HepG2 (cell line): ENCODE measurements at regions not wholly inside any gene's neighbourhood (a gene's known extent, or its start where the extent isn't known, plus 50 kb on each side); places are given as distances from the start of the nearest gene placed in this dataset.
A peak's percentile ranks its signal among the peaks of the same experiment; 100 is the strongest.

Experiments used
- ATAC-seq: fragments of 200-7000 bp; cut with Tn5 transposase; 3 replicates; pipeline ENCODE4 v1.9.1; 2020; ENCODE audit warnings: mild to moderate bottlenecking, moderate library complexity
- BruUV-seq: library from RNA; stranded (reverse); fragments of 400-500 nt; replicated peaks from 2 replicates; lab custom pipeline; 2021; lab: Mats Ljungman, UMichigan
- CTCF ChIA-PET: fragments of 300-600 bp; formaldehyde crosslinking; extraction: SDS; loops from one replicate; lab custom pipeline; 2021; ENCODE audit warnings: low total read pairs, inconsistent platforms, low intra/inter-chr PET ratio; lab: Yijun Ruan, JAX
- POLR2A ChIA-PET: fragments of 350-600 bp; sonication (Branson Sonifier 250); formaldehyde crosslinking; loops from one replicate; lab custom pipeline; 2020; ENCODE audit warnings: antibody characterized with exemption, inconsistent platforms; lab: Yijun Ruan, JAX
- DNase-seq: peaks from one replicate; pipeline ENCODE4 v3.0.0-alpha.2; 2015; ENCODE audit warnings: low spot score
- FAIRE-seq: peaks from 3 replicates; lab custom pipeline; 2011; peaks lifted over from hg19 to GRCh38; lab: Jason Lieb, UNC
- H2AFZ ChIP-seq: one replicate; pipeline ENCODE4 v1.6.1; 2011; ENCODE audit warnings: low read length, inconsistent platforms
- H3K27ac ChIP-seq: fragments of 300-600 bp; 3 replicates; pipeline ENCODE4 v1.8.0; 2011; ENCODE audit warnings: mixed run types, mild to moderate bottlenecking, mixed read lengths, low read length, inconsistent platforms; ENCODE audit not compliant: insufficient read depth; ENCODE audit errors: extremely low read length
- H3K27me3 ChIP-seq, 2 experiments: fragments of 200-600 bp in 1 of 2; 2 replicates in 1 of 2; 3 replicates in 1 of 2; pipeline versions ENCODE4 v1.6.0 to v1.8.0; 2011; ENCODE audit warnings: low read length in 2 of 2, mild to moderate bottlenecking in 2 of 2, moderate library complexity in 2 of 2, inconsistent platforms in 1 of 2; ENCODE audit not compliant: insufficient read depth in 2 of 2, control insufficient read depth in 1 of 2
- H3K36me3 ChIP-seq, 2 experiments: fragments of 200-600 bp in 1 of 2; replicated peaks in 1 of 2; 2 replicates in 1 of 2; 3 replicates in 1 of 2; pipeline versions ENCODE4 v1.5.1 to v1.8.0; 2011; ENCODE audit warnings: low read length in 2 of 2, inconsistent platforms in 1 of 2; ENCODE audit not compliant: insufficient read depth in 2 of 2, control insufficient read depth in 1 of 2
- H3K4me1 ChIP-seq: 2 replicates; pipeline ENCODE4 v1.5.1; 2012; ENCODE audit warnings: low read length, inconsistent platforms; ENCODE audit not compliant: insufficient read depth
- H3K4me2 ChIP-seq: 2 replicates; pipeline ENCODE4 v1.6.0; 2011; ENCODE audit warnings: low read depth, low read length, inconsistent platforms
- H3K4me3 ChIP-seq, 3 experiments: fragments of 200-600 bp in 1 of 3; sonication (generic), shearing (Covaris generic) in 1 of 3; replicated peaks in 1 of 3; 2 replicates each; pipeline ENCODE4 v1.5.1; 2011 to 2016; ENCODE audit warnings: low read length in 3 of 3, inconsistent platforms in 2 of 3, low read depth in 2 of 3, mild to moderate bottlenecking in 2 of 3, control low read depth in 1 of 3, mixed read lengths in 1 of 3; ENCODE audit not compliant: insufficient read depth in 1 of 3
- H3K79me2 ChIP-seq: one replicate; pipeline ENCODE4 v1.6.1; 2011; ENCODE audit warnings: low read length, inconsistent platforms; ENCODE audit not compliant: insufficient read depth
- H3K9ac ChIP-seq: 2 replicates; pipeline ENCODE4 v1.6.0; 2011; ENCODE audit warnings: mild to moderate bottlenecking, low read depth, low read length, inconsistent platforms; ENCODE audit not compliant: insufficient read depth
- H3K9me3 ChIP-seq: 2 replicates; pipeline ENCODE4 v1.5.1; 2012; ENCODE audit warnings: mild to moderate bottlenecking, low read length
- H4K20me1 ChIP-seq: 2 replicates; pipeline ENCODE4 v1.6.0; 2011; ENCODE audit warnings: inconsistent platforms, mild to moderate bottlenecking, low read length, moderate library complexity; ENCODE audit not compliant: insufficient read depth
- BRCA1 ChIP-seq: sonication (generic); formaldehyde crosslinking; IDR thresholded peaks from 2 replicates; pipeline ENCODE4 v1.4.0; 2020; ENCODE audit warnings: missing genetic modification reagents
- CREB1 ChIP-seq, 2 experiments: fragments of 450-650 bp in 1 of 2; IDR thresholded peaks; 2 replicates each; pipeline ENCODE4 v1.6.1; 2016 to 2017; ENCODE audit warnings: control low read depth in 1 of 2, mild to moderate bottlenecking in 1 of 2, missing compliant biosample characterization in 1 of 2, missing genetic modification characterization in 1 of 2
- NR2F6 ChIP-seq, 2 experiments: IDR thresholded peaks; 2 replicates each; pipeline ENCODE4 v1.6.1; 2016; ENCODE audit warnings: antibody characterized with exemption in 1 of 2, mild to moderate bottlenecking in 1 of 2
- PBX2 ChIP-seq: IDR thresholded peaks from 2 replicates; pipeline ENCODE4 v1.6.1; 2016; ENCODE audit warnings: control low read depth
- RERE ChIP-seq: IDR thresholded peaks from 2 replicates; pipeline ENCODE4 v1.6.1; 2016; ENCODE audit warnings: low read depth, missing genetic modification reagents, missing compliant biosample characterization
- SRF ChIP-seq: IDR thresholded peaks from 2 replicates; pipeline ENCODE4 v1.6.1; 2011; ENCODE audit warnings: mild to moderate bottlenecking, low read depth, low read length, moderate library complexity
- ZNF737 ChIP-seq: sonication (generic); formaldehyde crosslinking; IDR thresholded peaks from 2 replicates; pipeline ENCODE4 v1.5.0; 2020; ENCODE audit warnings: missing genetic modification reagents, mild to moderate bottlenecking, borderline replicate concordance
- WGBS: methylation state at CpG from one replicate; pipeline ENCODE4 v1.1.6; 2017; ENCODE audit warnings: low lambda C conversion rate; 5-methylcytosine and 5-hydroxymethylcytosine counted together
- in situ Hi-C: cut with HindIII; loops from 2 replicates; pipeline ENCODE4 v1.10.0; 2017; ENCODE audit warnings: low pct_unique_long_range_greater_than_20kb; ENCODE audit not compliant: extremely low pct_ligation_motif_present
- intact Hi-C: fragments of 100-400 bp; cut with micrococcal nuclease; formaldehyde crosslinking; loops from one replicate; pipeline ENCODE4 v1.10.0; 2022; ENCODE audit not compliant: unreplicated experiment

- intact Hi-C loops (loop anchor here (5.0 kb wide), 1 partner anchor 550 kb away; no protein-coding TSS in a partner anchor), in situ Hi-C loops (no loop called here)
- BruUV-seq: no TSS peak
- H3K9me3 ChIP-seq: no peaks in the 10 kb centered on the region
- TF ChIP-seq RERE (CRISPR knock-in tag): no peak
- no peak for TF ChIP-seq BRCA1 (CRISPR knock-in tag)
- TF ChIP-seq SRF: no peak
- TF ChIP-seq PBX2 (CRISPR knock-in tag): no peak
- TF ChIP-seq ZNF737 (CRISPR knock-in tag): no peak
- TF ChIP-seq CREB1 (IDR thresholded peaks at IDR 0.05): peak; percentile 27; the same call in 1 of the 2 replicates
- TF ChIP-seq CREB1 (CRISPR knock-in tag; IDR thresholded peaks at IDR 0.05): no peak
- no peak for TF ChIP-seq NR2F6 (IDR thresholded peaks at IDR 0.05)
- TF ChIP-seq NR2F6 (CRISPR knock-in tag; IDR thresholded peaks at IDR 0.05): no peak
- TF ChIP-seq, all 625 proteins: peak for 1
- no peak for DNase-seq
- 5% methylated on average over 8 of the region's 8 CpGs for WGBS
- no peak overlapping the region for H3K27ac ChIP-seq
- H3K36me3 ChIP-seq: no peaks in the 10 kb centered on the region
- no peak overlapping the region for H3K4me3 ChIP-seq
- ATAC-seq: no peak
- CTCF ChIA-PET: no interaction called here
- no peak overlapping the region for H2AFZ ChIP-seq
- H3K27me3 ChIP-seq: peaks cover 18 to 80% of the 10 kb centered on the region in 2 experiments
- FAIRE-seq: no peak
- H4K20me1 ChIP-seq: no peaks in the 10 kb centered on the region
- no peak overlapping the region for H3K9ac ChIP-seq
- H3K4me2 ChIP-seq: no peak overlapping the region
- POLR2A ChIA-PET: no interaction called here
- no peaks in the 10 kb centered on the region for H3K79me2 ChIP-seq
- H3K4me1 ChIP-seq: no peaks in the 10 kb centered on the region
These were observed 216.3 kb downstream of the ERMARD start for GRCh38 chr6:169967687-169968086.
